ENCODE measurements at regions not wholly inside any gene's neighbourhood (a gene's known extent, or its start where the extent isn't known, plus 50 kb on each side); places are given as distances from the start of the nearest gene placed in this dataset.

DNA sequence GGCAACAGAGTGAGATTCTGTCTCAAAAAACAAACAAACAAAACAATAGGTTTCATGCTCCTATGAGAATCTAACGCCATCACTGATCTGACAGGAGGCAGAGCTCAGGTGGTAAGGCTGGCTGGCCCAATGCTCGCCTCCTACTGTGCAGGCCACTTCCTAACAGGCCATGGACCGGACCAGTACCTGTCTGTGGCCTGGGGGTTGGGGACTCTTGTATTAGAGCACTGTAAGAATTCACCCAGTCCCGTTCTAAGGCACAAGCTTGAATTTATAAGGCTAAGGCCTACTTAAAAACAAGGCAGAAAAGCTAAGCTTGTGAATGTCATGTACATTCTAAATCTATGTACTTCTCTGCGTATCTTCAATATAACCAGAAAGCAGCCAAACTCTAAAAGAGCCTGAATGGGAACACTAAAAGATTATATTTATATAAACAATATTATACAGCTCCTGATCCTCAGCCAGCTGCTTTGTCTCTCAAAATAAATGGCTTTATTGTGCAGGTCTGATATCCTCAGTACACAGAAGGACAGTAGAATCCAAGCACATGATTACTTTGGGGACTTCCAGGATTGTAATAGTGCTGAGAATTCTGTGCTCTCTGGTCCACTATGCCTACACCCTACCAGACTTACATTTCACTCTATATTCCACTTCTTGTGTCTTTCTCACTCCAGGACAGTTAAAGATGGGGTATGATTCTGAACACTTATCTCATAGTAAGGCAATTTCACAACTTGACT is 64.5 kb upstream of the DST start:
- TF ChIP-seq, protein P1, sequence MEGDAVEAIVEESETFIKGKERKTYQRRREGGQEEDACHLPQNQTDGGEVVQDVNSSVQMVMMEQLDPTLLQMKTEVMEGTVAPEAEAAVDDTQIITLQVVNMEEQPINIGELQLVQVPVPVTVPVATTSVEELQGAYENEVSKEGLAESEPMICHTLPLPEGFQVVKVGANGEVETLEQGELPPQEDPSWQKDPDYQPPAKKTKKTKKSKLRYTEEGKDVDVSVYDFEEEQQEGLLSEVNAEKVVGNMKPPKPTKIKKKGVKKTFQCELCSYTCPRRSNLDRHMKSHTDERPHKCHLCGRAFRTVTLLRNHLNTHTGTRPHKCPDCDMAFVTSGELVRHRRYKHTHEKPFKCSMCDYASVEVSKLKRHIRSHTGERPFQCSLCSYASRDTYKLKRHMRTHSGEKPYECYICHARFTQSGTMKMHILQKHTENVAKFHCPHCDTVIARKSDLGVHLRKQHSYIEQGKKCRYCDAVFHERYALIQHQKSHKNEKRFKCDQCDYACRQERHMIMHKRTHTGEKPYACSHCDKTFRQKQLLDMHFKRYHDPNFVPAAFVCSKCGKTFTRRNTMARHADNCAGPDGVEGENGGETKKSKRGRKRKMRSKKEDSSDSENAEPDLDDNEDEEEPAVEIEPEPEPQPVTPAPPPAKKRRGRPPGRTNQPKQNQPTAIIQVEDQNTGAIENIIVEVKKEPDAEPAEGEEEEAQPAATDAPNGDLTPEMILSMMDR (IDR thresholded peaks at IDR 0.05; ENCODE audit: low read depth, low read length, poor library complexity, severe bottlenecking), result no peak
- no peak for TF ChIP-seq EZH2phosphoT487 (IDR thresholded peaks at IDR 0.05; ENCODE audit: borderline replicate concordance, low read length)

Measured in DOHH2 (cell line).